Activated CD8-positive, alpha-beta memory T cell treated with anti-CD3 and anti-CD28 coated beads, Interleukin-2, amount 50 U/mL, for 1 hour (primary cell): ENCODE measurements at regions not wholly inside any gene's neighbourhood (a gene's known extent, or its start where the extent isn't known, plus 50 kb on each side); places are given as distances from the start of the nearest gene placed in this dataset.

Experiments
- DNase-seq: peaks from one replicate; pipeline ENCODE4 v3.0.0-alpha.2; 2020; ENCODE audit errors: extremely low read depth

DNA sequence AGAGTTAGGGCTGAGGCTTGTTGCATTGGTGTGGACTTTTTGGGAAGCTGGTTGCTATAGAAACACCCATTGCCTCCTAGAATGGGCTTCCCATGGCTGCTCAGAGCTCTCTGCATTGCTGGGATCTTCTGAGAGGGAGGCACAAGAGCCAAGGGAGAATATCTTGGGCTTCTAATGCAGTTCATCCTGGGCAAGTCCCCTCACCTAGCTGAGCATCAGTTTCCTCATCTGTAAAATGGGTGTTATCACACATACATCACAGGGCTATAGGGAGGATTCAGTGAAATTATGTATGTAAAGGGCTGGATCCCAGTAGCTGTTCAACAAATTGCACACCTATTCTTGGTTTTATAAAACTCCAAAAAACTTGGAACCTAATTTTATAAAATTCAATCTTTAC is 106.1 kb upstream of the ALDH1B1 start:
- no peak for DNase-seq

DNA sequence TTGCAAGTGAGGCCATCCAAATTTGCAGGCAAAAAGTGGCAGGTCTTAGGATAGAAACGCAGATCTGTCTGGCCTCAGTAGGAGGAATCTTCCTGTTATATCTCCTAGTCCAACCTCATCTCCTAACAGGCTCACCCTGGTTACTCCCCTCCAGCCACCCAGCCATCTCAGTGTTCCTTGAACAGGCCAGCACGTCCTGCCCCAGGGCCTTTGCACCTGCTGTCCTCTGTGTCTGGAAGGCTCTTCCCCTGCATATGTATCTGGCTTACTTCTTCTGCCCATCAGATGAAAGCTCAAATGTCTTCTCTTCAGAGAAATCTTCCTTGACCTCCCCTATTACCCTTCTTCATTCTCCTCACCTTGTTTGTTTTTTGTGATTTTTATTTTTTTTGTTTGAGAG is 107.3 kb upstream of the ALDH1B1 start:
- DNase-seq, result no peak

DNA sequence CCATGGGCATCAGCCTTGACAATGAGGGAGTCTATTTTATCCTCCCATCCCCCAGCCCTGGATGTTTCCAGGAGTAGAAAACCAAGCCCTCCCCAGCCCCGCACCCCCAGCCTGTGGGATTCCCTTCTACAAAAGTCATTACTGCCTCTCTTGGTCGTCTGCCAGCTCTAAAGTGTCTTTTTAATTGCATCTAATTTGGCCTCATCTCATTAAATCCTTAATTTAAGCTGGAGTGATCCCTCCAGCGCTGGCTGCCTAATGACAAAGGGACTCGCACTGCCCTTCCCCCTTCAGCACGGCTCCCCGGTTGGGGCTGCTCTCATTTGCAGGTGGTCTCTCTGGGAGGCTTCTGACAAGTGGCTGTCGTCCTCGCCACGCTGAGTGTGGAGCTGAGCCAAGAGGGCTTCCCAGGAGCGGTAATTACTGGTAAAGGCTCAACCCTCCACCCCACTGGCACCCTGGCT is 107.9 kb upstream of the ALDH1B1 start:
- no peak for DNase-seq

DNA sequence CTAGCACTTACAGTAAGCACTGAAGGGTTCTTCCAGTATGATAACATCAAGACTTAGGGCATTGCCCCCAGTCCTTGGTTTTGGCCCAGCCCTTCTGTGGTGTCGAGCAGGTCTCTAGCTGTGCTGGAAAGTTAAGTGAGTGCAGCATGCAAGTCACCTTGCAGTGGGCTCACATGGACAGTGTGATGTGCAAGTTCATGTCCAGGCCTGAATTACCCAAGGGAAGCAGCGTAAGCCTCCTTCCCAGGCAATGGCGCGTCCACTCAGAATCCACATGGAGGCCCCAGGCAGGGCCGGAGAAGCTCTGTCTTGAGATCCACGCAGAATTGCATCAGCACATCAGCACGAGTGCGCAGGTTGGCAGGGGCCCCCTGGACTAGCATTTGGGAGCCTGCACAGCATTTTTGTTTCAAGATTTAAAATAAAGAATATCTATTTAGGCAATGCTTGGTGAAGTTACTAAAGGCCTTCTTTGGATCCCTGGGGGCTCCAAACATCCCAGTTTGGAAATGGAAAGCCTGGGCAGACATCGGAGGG is 108.4 kb upstream of the ALDH1B1 start:
- DNase-seq, result no peak

DNA sequence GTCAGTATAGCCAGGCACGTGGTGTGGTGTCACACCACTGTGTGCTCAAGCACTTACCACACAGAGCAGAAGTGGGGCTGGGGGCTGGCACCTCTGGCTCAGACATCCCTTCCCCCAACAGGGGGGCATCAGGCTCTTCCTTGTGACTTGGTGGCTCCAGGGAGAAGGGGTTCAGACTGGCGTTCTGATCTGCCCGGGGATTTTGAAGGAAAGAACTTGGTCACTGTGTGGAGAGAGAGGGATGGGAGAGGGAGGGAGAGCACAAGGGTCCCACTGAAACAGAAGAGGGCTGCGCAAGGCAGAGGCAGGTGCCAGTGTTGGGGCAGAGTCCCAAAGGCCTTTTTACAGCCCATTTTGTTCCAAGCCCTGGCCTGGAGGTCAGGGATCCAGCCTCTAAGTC is 109.7 kb upstream of the ALDH1B1 start:
- no peak for DNase-seq

DNA sequence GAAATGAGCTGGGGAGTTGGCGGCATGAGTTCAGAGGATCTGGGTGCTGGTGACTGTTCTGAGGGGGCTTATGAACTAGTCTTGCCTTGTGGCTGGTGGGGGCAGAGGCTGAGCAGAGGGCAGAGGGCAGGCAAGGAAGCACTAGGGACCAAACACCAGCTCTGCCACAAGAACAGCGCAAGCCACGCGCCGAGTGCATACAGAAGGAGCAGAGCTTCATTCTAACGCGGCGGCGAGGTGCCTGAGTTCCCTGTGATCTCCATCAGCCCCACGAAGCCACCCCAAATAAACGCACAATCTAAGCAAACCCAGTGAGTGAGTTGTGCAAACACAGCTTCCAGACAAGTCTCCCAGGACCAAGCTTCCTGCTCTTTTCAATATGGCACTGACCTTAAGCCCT is 110.6 kb upstream of the ALDH1B1 start:
- DNase-seq, result no peak

DNA sequence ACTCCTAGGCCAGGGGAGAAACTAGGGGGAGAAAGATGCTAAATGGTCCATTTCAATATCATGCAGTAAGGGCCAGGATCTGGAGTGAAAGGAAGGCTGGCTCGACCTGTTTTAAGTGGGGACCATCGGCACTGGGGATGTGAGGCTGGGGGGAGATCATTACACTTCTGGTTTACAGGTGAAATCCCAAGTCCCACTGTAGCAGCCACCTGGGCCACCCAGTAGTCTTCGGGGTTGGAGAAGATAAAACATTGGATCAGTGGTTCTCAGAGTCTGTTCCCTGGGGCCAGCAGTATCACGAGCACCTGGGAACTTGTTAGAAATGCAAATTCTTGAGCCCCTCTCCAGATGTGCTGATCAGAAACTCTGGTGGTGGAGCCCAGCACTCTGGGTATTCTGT is 111.3 kb upstream of the ALDH1B1 start:
- DNase-seq, result no peak

DNA sequence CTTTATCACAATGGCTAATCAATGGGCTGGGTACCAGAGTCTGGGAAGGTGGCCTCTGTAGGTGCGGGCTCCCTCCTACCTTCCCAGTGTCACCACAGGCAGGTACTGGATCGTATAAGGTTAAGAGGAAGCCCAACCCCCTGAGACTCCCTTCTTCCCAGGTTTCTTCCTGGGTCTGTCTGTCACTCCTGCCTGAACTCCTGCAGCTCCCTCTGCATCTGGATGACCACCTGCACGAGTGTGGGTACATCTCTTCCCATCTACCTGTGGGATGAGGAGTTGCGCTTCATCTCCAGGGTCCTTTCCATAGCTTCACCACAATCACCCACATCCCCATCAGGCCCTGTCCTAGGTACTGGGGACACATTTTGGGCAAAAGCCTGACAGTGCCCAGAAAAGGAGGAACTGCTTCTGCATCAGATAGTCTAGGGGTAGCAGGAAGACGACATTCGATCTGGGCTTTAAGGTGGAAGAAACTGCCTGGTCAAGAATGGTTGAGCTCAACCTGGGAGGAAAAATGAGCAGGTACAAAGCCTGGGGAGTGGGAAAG is 112.2 kb upstream of the ALDH1B1 start:
- DNase-seq, result no peak

DNA sequence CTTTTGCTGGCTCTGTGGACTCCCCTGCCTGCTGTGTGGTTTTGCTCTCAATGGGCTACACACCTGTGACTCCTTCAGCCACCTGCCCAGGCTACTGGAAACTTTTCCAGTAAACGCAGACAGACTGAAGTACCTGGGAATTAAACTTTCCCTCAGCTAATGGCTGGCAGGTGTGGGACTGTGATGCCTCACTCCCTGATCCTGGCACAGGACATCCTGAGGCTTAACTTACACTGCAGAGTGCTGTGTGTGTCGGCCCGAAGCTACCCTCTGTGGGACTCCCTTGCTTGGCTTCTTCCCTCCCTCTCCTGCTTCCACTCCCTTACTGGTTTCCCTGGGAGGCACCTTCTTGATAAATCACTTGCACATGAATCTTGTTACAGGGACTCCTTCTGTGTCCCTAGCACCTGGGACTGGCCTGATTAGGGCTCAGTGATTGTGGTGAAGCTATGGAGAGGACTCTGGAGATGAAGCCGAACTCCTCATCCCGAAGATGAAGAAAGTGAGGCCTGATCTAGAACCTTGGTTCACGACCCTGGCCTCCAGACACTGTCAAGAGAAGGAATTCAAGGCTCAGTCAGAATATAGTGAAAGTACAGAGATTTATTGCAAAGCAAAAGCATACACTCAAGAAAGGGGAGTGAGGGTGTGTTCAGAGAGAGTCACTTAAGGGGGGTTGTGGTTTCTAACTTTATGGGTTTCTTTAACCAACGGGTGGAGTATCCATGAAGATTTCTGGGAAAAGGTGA is 113.4 kb upstream of the ALDH1B1 start:
- no peak for DNase-seq

DNA sequence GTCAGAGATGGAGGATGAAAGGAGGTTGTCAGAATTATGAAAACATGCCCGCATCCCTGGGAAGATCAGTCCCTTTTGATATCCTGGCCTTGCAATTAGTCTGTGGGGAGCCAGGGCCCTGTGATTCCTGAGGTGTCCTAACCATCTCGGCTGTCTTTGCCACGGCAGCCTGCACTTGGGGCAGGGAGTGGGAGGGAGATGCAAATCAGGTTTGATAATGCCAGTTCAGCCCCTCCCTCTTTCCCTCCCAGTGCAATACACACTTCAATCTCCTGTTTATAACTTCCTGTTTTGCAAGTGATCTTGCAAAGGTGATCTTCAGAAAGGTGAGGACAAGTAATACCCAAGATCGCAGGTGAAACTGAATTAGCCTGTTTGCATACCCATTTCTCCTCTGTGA is 114.0 kb upstream of the ALDH1B1 start:
- DNase-seq, result no peak

DNA sequence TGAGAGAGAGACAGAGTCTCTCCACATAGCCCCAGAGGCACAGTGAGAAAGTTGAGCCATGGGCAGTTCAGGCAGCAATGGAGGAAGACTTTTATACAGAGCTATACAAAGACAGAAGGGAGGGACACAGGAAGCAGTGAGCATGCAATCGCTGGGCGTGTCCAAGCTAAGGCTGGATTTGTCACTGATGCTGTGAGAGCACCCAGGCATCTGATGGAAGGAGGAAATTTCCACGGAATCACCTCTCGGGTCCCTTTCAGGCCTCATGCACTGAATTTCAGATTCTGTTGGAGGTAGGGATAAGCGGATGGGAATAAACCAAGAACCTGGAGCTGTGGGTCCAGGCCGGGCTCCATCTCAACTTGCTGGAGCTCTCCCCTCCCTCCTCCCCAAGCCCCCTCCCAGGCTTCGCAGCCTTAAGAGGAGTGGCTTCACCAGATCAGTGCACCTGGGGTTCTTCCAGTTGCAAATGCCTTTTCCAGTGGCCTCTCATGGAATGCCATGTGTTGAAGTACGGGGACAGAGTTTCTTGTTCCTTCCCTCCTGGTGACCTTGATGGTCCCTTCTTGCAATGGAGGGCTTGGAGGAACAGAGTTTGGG is 114.8 kb upstream of the ALDH1B1 start:
- no peak for DNase-seq

DNA sequence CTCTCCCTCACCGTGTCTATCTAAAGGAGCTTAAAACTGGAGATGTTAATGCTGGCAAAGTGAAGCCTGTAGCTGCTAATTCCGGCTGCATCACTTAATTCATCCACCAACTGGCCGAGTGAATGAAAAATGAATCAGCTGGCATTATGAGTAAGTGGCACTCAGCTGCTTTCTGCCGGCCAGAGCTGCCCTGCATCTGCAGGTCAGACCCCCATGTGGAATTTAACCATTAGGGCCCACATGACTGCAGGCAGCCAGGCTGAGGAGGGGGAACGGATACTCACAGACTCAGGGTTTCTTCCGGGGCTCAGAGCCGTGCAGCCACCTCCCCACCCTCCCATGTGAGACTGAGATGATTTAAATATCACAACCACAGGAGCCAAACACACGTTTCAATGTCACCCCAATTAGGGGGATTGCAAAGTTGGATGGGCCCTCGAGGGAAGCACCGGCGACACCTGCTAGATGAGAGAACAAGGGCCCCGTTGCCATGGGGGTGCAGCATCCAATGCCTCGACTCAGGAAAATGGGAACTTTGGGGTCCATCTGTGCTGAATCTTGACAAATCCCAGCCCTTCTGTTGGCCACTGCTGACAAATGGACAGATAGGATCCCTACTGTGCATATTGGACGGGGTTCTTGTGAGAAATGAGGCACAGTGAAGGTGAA is 115.6 kb upstream of the ALDH1B1 start:
- DNase-seq, result no peak

DNA sequence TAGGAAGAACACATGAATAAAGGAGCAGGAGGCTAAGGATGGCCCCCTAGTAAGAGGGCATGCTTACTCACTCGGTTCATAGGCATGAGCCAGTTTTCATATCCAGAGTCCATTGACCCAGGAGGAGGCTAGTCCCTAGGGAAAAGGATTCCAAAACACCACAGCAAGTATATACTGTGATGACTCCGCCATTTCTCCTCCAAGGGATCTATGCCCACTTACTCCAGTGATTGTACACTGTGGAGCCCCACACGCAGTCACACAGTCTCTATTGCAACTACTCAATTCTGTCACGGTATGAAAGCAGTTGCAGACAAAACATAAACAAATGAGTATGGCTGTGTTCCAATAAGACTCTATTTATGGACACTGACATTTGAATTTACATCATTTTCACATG is 117.7 kb upstream of the ALDH1B1 start:
- no peak for DNase-seq

DNA sequence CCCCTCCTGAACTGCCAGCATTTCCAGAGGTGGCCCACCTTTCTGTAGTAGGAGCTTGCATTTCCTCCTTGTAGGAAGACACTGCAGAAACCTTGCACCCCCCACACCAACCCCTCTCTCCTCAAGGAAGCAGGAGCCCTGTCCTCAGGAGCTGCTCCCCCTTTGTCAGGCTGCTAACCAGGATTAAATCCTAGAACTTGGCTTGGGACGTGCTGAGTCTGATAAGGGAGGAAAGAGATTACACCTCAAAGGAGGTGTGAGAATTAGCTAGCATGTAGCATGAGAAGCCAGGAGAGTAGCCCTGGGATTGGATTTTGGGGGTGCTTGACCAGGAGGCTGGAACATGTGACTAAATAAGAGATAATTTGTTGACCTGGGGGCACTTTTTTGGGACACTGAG is 119.8 kb upstream of the ALDH1B1 start:
- DNase-seq, result no peak

DNA sequence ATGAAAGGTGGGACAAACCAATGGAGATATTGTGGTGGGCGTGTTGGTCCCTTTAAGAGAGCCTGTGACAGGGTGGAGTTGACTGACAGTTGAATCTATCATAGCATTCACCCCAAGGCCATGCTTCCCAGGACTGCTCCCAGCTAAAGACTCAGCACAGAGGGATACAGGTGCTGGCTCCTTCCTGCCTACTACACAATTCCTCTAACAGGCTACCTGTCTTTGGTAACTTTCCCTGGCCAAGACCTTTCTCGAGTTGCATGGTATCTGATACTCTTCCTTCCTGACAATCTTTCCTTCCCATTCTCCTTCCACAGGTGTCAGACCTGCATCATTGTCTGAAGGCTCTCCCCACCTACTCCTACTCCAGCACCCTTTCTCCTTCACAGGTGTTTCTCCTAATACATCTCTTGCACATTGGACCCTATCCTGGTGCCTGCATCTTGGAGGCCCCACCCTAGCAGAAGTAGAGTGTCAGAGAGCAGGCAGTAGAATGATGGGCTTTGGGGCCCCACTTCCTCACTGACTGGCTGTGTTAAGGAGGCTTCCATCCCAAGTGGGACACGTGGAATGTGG is 120.7 kb upstream of the ALDH1B1 start:
- DNase-seq, result no peak

DNA sequence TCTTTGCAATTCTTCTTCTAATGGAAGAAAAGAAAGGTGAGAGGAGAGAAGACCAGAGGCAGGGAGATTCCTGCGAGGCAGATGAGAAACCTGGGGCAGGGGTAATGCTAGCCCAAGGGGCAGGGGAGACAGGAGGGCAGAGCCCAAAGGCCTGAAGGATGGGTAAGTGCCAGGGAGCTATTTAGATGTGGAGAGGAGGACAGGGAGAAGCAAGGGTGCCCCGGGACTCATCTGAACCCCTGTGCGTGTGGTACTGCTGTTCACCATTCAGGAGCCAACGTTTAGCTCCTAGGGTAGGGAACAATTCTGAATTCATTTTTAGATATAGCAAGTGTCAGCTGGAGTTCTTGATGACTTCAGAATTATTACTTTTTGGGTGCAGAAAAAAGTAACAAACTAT is 122.7 kb upstream of the ALDH1B1 start:
- no peak for DNase-seq

DNA sequence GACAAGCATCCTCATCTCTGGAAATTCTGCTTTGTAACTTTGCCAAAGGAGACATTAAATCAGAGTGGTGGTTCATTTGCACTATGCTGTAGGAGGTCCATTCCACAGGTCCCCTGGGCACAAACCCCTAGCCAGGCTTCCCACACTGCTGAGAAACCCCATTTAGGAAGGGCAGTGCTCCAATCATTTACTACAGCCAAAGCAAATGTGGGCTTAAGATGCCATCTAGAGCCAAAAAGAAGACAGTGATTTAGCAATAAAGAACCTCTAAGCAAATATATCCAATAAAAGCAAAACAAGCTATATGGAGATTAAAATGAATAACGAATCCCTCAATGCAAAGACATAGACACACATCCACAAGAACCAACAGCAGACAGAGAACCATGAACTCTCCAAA is 129.0 kb upstream of the ALDH1B1 start:
- DNase-seq, result no peak

DNA sequence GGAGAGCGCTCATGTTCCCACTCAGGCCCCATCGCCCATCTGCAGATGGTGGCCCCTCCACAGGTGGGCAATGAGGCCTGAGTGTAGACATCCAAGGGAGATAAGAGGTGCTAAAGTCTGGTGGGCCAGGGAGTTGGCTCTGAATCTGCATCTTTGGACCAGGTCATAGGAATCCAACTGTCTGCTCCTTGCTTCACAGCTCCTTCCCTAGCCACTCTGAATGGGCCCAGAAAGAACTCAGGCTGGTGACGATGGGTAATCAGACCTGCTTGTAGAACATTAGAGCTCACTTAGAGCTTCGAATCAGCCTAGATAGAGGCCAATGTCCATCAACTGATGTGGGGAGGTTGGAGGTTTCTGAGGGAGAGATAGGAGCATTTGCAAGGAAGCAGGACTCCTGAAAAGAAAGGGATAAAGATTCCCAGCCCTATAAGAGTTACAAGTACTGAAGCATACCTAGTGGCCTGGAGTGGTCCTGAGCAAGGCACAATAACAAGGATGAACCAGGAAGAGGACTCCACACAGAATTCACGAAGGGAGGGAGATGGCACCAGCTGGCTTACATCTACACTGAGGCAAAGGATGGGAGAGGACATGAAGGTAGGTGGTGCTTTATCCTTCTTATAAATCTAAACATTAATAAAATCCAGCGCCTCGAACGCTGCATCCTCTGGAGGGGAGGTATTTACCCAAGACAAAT is 132.8 kb upstream of the ALDH1B1 start:
- no peak for DNase-seq

DNA sequence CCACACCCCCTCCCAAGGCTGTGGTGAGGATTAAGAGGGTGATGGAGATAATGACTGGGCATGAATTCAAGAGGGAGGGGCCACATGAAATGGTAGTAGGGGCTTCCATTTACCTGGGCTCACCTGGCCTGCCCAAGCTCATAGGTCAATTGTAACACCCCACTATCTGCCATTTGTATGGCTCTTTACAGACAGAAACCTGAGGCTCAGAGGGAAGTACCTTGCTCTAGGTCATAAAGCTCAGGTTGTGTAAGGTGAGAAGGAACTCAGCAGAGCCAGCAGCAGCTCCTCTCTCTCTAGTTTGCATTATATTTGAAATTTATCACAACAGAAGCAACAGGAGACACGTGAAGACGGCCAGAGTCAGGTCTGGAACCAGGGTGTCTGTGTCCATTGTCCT is 133.4 kb upstream of the ALDH1B1 start:
- DNase-seq, result no peak

DNA sequence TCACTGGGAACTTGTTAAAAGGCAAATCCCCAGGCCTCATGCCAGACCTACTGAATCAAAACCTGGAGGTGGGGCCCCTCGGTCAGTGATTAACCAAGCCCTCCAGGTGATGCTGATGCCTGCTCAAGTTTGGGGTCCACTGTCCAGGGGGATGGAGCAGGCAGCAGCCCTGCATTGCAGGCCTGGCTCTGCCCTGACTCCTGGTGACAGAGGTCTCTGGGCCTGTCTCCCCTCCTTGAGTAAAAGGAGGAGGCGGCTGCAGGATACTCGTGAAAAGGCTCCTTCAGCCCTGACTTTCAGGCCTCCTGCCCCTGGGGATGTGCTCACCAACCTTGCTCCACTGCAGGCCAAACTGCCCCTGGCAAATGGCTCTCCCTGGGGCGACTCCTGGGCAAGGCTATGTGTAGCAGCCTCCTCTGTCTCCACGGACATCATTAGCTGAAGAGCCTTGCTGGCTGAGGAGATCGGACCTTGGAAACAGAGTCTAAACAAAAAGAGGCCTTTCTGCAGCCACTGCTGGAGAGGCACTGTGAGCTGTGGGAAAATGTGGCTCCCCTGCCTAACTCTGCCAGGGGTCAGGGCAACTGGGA is 134.8 kb upstream of the ALDH1B1 start:
- DNase-seq, result no peak

DNA sequence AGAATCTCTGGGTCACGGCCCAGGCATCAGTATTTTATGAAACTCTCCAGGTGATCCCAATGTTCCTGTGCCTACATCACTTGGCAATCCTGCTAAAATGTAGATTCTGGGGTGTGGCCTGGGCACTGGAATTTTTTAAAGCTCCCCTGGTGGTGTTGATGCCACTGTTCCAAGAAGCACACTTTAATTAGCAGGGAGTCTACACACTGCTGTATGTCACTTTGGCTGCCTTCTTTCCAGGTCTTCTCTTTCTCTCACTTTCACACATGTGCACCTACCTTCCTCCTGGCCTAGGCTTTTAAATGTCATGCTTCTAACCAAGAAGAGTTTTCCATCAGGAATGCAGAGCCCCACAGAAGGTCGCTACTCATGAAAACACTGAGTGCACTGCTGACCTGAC is 136.0 kb upstream of the ALDH1B1 start:
- no peak for DNase-seq
